Transverse colon (tissue), 4 donors: ENCODE measurements at regions not wholly inside any gene's neighbourhood (a gene's known extent, or its start where the extent isn't known, plus 50 kb on each side); places are given as distances from the start of the nearest gene placed in this dataset.
"Not testable (repeated sequence)": the region's sequence is repeated elsewhere in the genome, so short reads cannot be mapped to it uniquely, and the experiment has no call there.

Experiments used
- DNase-seq: peaks from one replicate; pipeline ENCODE4 v3.0.0-alpha.2; 2019
- H3K27ac ChIP-seq, 4 donors: fragments of 200-600 bp; sonication (generic); 2 replicates each; pipeline ENCODE4 v1.5.1; 2016 to 2018; ENCODE audit warnings: inconsistent platforms in 4 of 4
- H3K27me3 ChIP-seq: fragments of 200-600 bp; sonication (generic); 2 replicates; pipeline ENCODE4 v1.5.1; 2017; ENCODE audit warnings: inconsistent platforms
- H3K36me3 ChIP-seq, 4 donors: fragments of 200-600 bp; sonication (generic); 2 replicates each; pipeline ENCODE4 v1.5.1; 2017 to 2019; ENCODE audit warnings: inconsistent platforms in 4 of 4
- H3K4me1 ChIP-seq, 4 donors: fragments of 200-600 bp; sonication (generic); 2 replicates each; pipeline ENCODE4 v1.5.1; 2017 to 2020; ENCODE audit warnings: inconsistent platforms in 4 of 4
- H3K4me3 ChIP-seq, 4 donors: fragments of 200-600 bp; sonication (generic); 1 replicate in 1 of 4; 2 replicates in 3 of 4; pipeline versions ENCODE4 v1.5.1 to v1.6.1; 2017 to 2019; ENCODE audit warnings: inconsistent platforms in 4 of 4
- H3K9me3 ChIP-seq, 2 donors: fragments of 200-600 bp; sonication (generic); 2 replicates each; pipeline ENCODE4 v1.5.1; 2017 to 2019; ENCODE audit warnings: inconsistent platforms in 2 of 2
- CTCF ChIP-seq, 5 experiments: fragments of 200-600 bp in 3 of 5; fragments of 450-650 bp in 2 of 5; sonication (generic) in 3 of 5; IDR thresholded peaks; 1 replicate in 2 of 5; 2 replicates in 3 of 5; pipeline ENCODE4 v1.5.1; 2016 to 2017; ENCODE audit warnings: antibody characterized with exemption in 5 of 5, inconsistent platforms in 3 of 5, mild to moderate bottlenecking in 2 of 5, moderate library complexity in 1 of 5
- EP300 ChIP-seq: sonication (generic); formaldehyde crosslinking; IDR thresholded peaks from one replicate; pipeline ENCODE4 v1.6.1; 2017; ENCODE audit warnings: antibody characterized with exemption, low read depth
- POLR2A ChIP-seq: fragments of 450-650 bp; IDR thresholded peaks from one replicate; pipeline ENCODE4 v1.6.1; 2016; ENCODE audit warnings: antibody characterized with exemption, mild to moderate bottlenecking, moderate library complexity
- POLR2AphosphoS5 ChIP-seq, 3 donors: sonication (generic); formaldehyde crosslinking; IDR thresholded peaks; one replicate each; pipeline ENCODE4 v1.6.1; 2016; ENCODE audit warnings: antibody characterized with exemption in 3 of 3
- WGBS, 2 donors: methylation state at CpG; one replicate each; pipeline ENCODE4 v1.1.5; 2018; ENCODE audit warnings: low coverage in 1 of 2; 5-methylcytosine and 5-hydroxymethylcytosine counted together
- in situ Hi-C, 4 donors: fragments of 200-750 bp; cut with MboI; loops; one replicate each; pipeline versions ENCODE4 v1.15.0 to v1.15.1; 2017; ENCODE audit warnings: low sequenced_read_pairs in 3 of 4, low pct_ligation_motif_present in 1 of 4, low pct_unique_long_range_greater_than_20kb in 1 of 4
- intact Hi-C: fragments of 100-400 bp; cut with DNase I; formaldehyde crosslinking; loops from one replicate; pipeline ENCODE4 v1.15.1; 2023; ENCODE audit warnings: low total_unique reads

- no peaks in the 10 kb centered on the region for H3K9me3 ChIP-seq
- no peak for DNase-seq
- in situ Hi-C loops (no loop called here), intact Hi-C loops (no loop called here)
- no peaks in the 10 kb centered on the region for H3K36me3 ChIP-seq
- WGBS, 2 donors, result 67 to 80% methylated on average over 1 of the region's 1 CpG
- TF ChIP-seq CTCF (IDR thresholded peaks at IDR 0.05) (no peak), EP300 (no peak), POLR2AphosphoS5 (IDR thresholded peaks at IDR 0.05) (no peak), POLR2A (no peak)
- H3K4me1 ChIP-seq, result peaks cover 0 to 13% (median 1%) of the 10 kb centered on the region in 4 donors
- H3K27ac ChIP-seq, result no peak overlapping the region
- H3K27me3 ChIP-seq, result no peaks in the 10 kb centered on the region
- no peak overlapping the region for H3K4me3 ChIP-seq
These were observed 207.6 kb upstream of the HMCN1 start for GRCh38 chr1:185526344-185527307.

GRCh38 chr1:185520188-185520920 is 203.3 kb upstream of the IVNS1ABP start:
- Histone ChIP-seq H3K36me3 (no peaks in the 10 kb centered on the region), H3K9me3 (peaks cover 12 to 24% of the 10 kb centered on the region in 2 donors), H3K27me3 (no peaks in the 10 kb centered on the region), H3K27ac (no peak overlapping the region), H3K4me1 (no peaks in the 10 kb centered on the region), H3K4me3 (no peak overlapping the region)
- intact Hi-C loops (no loop called here), in situ Hi-C loops (no loop called here)
- TF ChIP-seq POLR2AphosphoS5 (IDR thresholded peaks at IDR 0.05) (no peak), POLR2A (no peak), EP300 (no peak), CTCF (IDR thresholded peaks at IDR 0.05) (no peak)
- 70 to 74% methylated on average over 2 of the region's 2 CpGs for WGBS, 2 donors
- DNase-seq, result no peak

GRCh38 chr1:185517808-185518419 is 200.9 kb upstream of the IVNS1ABP start:
- in situ Hi-C loops (no loop called here), intact Hi-C loops (no loop called here)
- H3K4me3 ChIP-seq, result no peak overlapping the region
- no peaks in the 10 kb centered on the region for H3K27me3 ChIP-seq
- DNase-seq, result no peak
- no peak overlapping the region for H3K27ac ChIP-seq
- H3K4me1 ChIP-seq, result peaks cover 0 to 21% (median 2%) of the 10 kb centered on the region in 4 donors
- H3K9me3 ChIP-seq, result peaks cover 12 to 24% of the 10 kb centered on the region in 2 donors
- 83 to 84% methylated on average over 2 of the region's 2 CpGs for WGBS, 2 donors
- no peaks in the 10 kb centered on the region for H3K36me3 ChIP-seq
- no peak for TF ChIP-seq POLR2AphosphoS5 (IDR thresholded peaks at IDR 0.05)
- no peak for TF ChIP-seq CTCF (IDR thresholded peaks at IDR 0.05)
- no peak for TF ChIP-seq EP300
- no peak for TF ChIP-seq POLR2A

- H3K4me3 ChIP-seq, H3K27me3 ChIP-seq, intact Hi-C loops, DNase-seq, H3K27ac ChIP-seq, H3K36me3 ChIP-seq, in situ Hi-C loops: not testable (repeated sequence)
- H3K9me3 ChIP-seq, result peaks cover 12 to 24% of the 10 kb centered on the region in 2 donors
- 80 to 100% methylated on average over 2 of the region's 2 CpGs for WGBS, 2 donors
- peaks cover 0 to 25% (median 2%) of the 10 kb centered on the region in 4 donors for H3K4me1 ChIP-seq
These were observed 200.3 kb upstream of the IVNS1ABP start for GRCh38 chr1:185517301-185517700.
